HCT116 (cell line): ENCODE measurements at regions not wholly inside any gene's neighbourhood (a gene's known extent, or its start where the extent isn't known, plus 50 kb on each side); places are given as distances from the start of the nearest gene placed in this dataset.

Experiments
- ATAC-seq: fragments of 200-7000 bp; cut with Tn5 transposase; 2 replicates; pipeline ENCODE4 v1.9.1; 2020; ENCODE audit warnings: mild to moderate bottlenecking, moderate library complexity
- BruUV-seq: library from RNA; stranded (reverse); fragments of 400-500 nt; replicated peaks from 2 replicates; lab custom pipeline; 2021; lab: Mats Ljungman, UMichigan
- CTCF ChIA-PET: fragments of 300-600 bp; sonication (Branson Sonifier 250); formaldehyde crosslinking; loops from one replicate; lab custom pipeline; 2021; ENCODE audit warnings: antibody characterized with exemption; lab: Charles Lee
- POLR2A ChIA-PET: fragments of 300-600, 350-600 bp; sonication (Branson Sonifier 250); formaldehyde crosslinking; loops from one replicate; lab custom pipeline; 2021; ENCODE audit warnings: antibody characterized with exemption; lab: Charles Lee
- RAD21 ChIA-PET, 2 experiments: fragments of 300-600 bp; sonication (Branson Sonifier 250); formaldehyde crosslinking; loops; one replicate each; lab custom pipeline; 2023; ENCODE audit warnings: low total read pairs in 2 of 2; ENCODE audit not compliant: uncharacterized antibody in 2 of 2, unreplicated experiment in 2 of 2, low non-redundant PET in 1 of 2; lab: Charles Lee
- DNase-seq: peaks from one replicate; pipeline ENCODE4 v3.0.0-alpha.2; 2010; ENCODE audit warnings: low read depth, low spot score
- H2AFZ ChIP-seq: fragments of 200-600 bp; shearing (Covaris generic), sonication (generic); 2 replicates; pipeline ENCODE4 v1.6.1; 2017; ENCODE audit warnings: low read depth, mixed run types, mixed read lengths, antibody characterized with exemption, low read length; ENCODE audit not compliant: poor library complexity, severe bottlenecking
- H3K27ac ChIP-seq: 2 replicates; pipeline ENCODE4 v1.5.1; 2012; ENCODE audit warnings: low read depth, low read length
- H3K27me3 ChIP-seq: fragments of 200-600 bp; sonication (generic); 2 replicates; pipeline ENCODE4 v1.6.1; 2016; ENCODE audit warnings: mixed run types, low read length, mixed read lengths; ENCODE audit not compliant: insufficient read depth
- H3K36me3 ChIP-seq, 2 experiments: fragments of 200-500 bp in 1 of 2; fragments of 200-600 bp in 1 of 2; sonication (Bioruptor generic) in 1 of 2; sonication (generic) in 1 of 2; 2 replicates each; pipeline versions ENCODE4 v1.5.1 to v1.6.1; 2014 to 2016; ENCODE audit warnings: low read length in 2 of 2, inconsistent platforms in 1 of 2, mixed read lengths in 1 of 2, mixed run types in 1 of 2; ENCODE audit not compliant: insufficient read depth in 2 of 2, control insufficient read depth in 1 of 2
- H3K4me1 ChIP-seq, 2 experiments: fragments of 200-600 bp in 1 of 2; sonication (generic) in 1 of 2; 2 replicates each; pipeline versions ENCODE4 v1.5.1 to v1.6.1; 2012 to 2017; ENCODE audit warnings: low read length in 2 of 2, inconsistent platforms in 1 of 2, mild to moderate bottlenecking in 1 of 2, mixed read lengths in 1 of 2, mixed run types in 1 of 2, moderate library complexity in 1 of 2; ENCODE audit not compliant: insufficient read depth in 2 of 2, control insufficient read depth in 1 of 2
- H3K4me2 ChIP-seq: fragments of 200-600 bp; sonication (generic); 2 replicates; pipeline ENCODE4 v1.6.1; 2017; ENCODE audit warnings: mixed run types, low read length, mixed read lengths
- H3K4me3 ChIP-seq, 2 experiments: fragments of 200-600 bp in 1 of 2; sonication (generic) in 1 of 2; replicated peaks in 1 of 2; 2 replicates each; pipeline ENCODE4 v1.5.1; 2011 to 2016; ENCODE audit warnings: low read length in 2 of 2, control low read depth in 1 of 2, low read depth in 1 of 2, mild to moderate bottlenecking in 1 of 2, mixed read lengths in 1 of 2, mixed run types in 1 of 2
- H3K79me2 ChIP-seq: fragments of 200-600 bp; sonication (generic); 2 replicates; pipeline ENCODE4 v1.6.1; 2017; ENCODE audit warnings: mild to moderate bottlenecking, mixed run types, low read length, moderate library complexity, mixed read lengths; ENCODE audit not compliant: insufficient read depth
- H3K9ac ChIP-seq: fragments of 200-600 bp; sonication (generic); 2 replicates; pipeline ENCODE4 v1.6.1; 2016; ENCODE audit warnings: low read length, mixed read lengths
- H3K9me2 ChIP-seq: fragments of 200-600 bp; sonication (generic), shearing (Covaris generic); 2 replicates; pipeline ENCODE4 v1.6.1; 2017; ENCODE audit warnings: mixed run types, mild to moderate bottlenecking, moderate library complexity; ENCODE audit not compliant: insufficient read depth
- H3K9me3 ChIP-seq, 2 experiments: fragments of 200-500 bp in 1 of 2; fragments of 200-600 bp in 1 of 2; sonication (Bioruptor generic) in 1 of 2; sonication (generic) in 1 of 2; 2 replicates each; pipeline ENCODE4 v1.6.1; 2014 to 2017; ENCODE audit warnings: low read length in 2 of 2, mixed read lengths in 2 of 2, inconsistent platforms in 1 of 2, low read depth in 1 of 2, mild to moderate bottlenecking in 1 of 2, mixed run types in 1 of 2, moderate library complexity in 1 of 2; ENCODE audit not compliant: control insufficient read depth in 1 of 2, insufficient read depth in 1 of 2
- H4K20me1 ChIP-seq: fragments of 200-600 bp; sonication (generic), shearing (Covaris generic); 2 replicates; pipeline ENCODE4 v1.6.1; 2017; ENCODE audit warnings: mixed run types, mild to moderate bottlenecking, moderate library complexity; ENCODE audit not compliant: insufficient read depth
- FOSL1 ChIP-seq: IDR thresholded peaks from 2 replicates; pipeline ENCODE4 v1.6.1; 2012; ENCODE audit warnings: low read depth
- POLR2A ChIP-seq: IDR thresholded peaks from 2 replicates; pipeline ENCODE4 v1.7.0; 2011; ENCODE audit warnings: borderline replicate concordance; ENCODE audit not compliant: insufficient read depth, insufficient read length; ENCODE audit errors: extremely low read depth
- RAD21 ChIP-seq: IDR thresholded peaks from 2 replicates; pipeline ENCODE4 v1.6.1; 2012; ENCODE audit warnings: low read depth, mild to moderate bottlenecking
- SIN3A ChIP-seq: IDR thresholded peaks from 2 replicates; pipeline ENCODE4 v1.6.1; 2012; ENCODE audit warnings: low read depth
- ZNF274 ChIP-seq: fragments of 200-500 bp; sonication (Bioruptor generic); IDR thresholded peaks from 2 replicates; pipeline ENCODE4 v1.6.1; 2014; ENCODE audit warnings: mild to moderate bottlenecking, low read depth, low read length, inconsistent platforms
- intact Hi-C: fragments of 100-400 bp; cut with micrococcal nuclease; formaldehyde crosslinking; loops from 2 replicates; pipeline ENCODE4 v1.10.0; 2022
- TF ChIP-seq, protein P1 (sequence below): IDR thresholded peaks from 2 replicates; pipeline ENCODE4 v1.6.1; 2012; ENCODE audit warnings: low read depth
- TF ChIP-seq, protein P2 (sequence below): IDR thresholded peaks from 2 replicates; pipeline ENCODE4 v1.6.1; 2012

DNA sequence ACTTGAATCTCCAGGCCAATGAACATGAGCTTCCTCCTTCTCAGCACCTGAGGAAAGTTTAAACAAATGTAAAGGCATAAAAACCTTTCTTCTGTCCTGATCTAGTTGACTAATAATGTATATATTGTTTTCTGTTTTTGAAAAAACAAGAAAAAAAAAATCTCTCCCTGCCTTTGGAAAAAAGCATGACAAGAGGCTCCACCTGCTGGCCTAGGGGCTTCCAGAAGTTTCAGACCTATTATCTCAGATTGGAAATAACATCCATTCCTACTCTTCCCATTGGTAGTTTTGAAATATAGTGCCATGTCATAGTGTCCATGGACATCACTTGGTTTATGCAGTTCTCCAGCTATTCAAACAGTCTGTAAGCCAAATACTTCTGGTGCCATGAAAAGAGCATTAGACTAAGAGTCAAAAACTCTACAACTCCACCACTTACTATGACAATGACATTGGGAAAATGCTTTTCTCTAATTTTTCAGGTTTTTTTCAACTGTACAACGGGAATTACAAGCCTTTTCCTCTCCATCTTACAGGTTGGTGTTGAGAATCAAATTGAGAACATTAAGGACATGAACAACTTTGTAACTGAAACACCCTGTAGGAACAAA, 409.6 kb upstream of the MPDZ start (continued):
- TF ChIP-seq, protein P1, sequence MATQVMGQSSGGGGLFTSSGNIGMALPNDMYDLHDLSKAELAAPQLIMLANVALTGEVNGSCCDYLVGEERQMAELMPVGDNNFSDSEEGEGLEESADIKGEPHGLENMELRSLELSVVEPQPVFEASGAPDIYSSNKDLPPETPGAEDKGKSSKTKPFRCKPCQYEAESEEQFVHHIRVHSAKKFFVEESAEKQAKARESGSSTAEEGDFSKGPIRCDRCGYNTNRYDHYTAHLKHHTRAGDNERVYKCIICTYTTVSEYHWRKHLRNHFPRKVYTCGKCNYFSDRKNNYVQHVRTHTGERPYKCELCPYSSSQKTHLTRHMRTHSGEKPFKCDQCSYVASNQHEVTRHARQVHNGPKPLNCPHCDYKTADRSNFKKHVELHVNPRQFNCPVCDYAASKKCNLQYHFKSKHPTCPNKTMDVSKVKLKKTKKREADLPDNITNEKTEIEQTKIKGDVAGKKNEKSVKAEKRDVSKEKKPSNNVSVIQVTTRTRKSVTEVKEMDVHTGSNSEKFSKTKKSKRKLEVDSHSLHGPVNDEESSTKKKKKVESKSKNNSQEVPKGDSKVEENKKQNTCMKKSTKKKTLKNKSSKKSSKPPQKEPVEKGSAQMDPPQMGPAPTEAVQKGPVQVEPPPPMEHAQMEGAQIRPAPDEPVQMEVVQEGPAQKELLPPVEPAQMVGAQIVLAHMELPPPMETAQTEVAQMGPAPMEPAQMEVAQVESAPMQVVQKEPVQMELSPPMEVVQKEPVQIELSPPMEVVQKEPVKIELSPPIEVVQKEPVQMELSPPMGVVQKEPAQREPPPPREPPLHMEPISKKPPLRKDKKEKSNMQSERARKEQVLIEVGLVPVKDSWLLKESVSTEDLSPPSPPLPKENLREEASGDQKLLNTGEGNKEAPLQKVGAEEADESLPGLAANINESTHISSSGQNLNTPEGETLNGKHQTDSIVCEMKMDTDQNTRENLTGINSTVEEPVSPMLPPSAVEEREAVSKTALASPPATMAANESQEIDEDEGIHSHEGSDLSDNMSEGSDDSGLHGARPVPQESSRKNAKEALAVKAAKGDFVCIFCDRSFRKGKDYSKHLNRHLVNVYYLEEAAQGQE: no peak
- TF ChIP-seq SIN3A: no peak
- TF ChIP-seq FOSL1: no peak

DNA sequence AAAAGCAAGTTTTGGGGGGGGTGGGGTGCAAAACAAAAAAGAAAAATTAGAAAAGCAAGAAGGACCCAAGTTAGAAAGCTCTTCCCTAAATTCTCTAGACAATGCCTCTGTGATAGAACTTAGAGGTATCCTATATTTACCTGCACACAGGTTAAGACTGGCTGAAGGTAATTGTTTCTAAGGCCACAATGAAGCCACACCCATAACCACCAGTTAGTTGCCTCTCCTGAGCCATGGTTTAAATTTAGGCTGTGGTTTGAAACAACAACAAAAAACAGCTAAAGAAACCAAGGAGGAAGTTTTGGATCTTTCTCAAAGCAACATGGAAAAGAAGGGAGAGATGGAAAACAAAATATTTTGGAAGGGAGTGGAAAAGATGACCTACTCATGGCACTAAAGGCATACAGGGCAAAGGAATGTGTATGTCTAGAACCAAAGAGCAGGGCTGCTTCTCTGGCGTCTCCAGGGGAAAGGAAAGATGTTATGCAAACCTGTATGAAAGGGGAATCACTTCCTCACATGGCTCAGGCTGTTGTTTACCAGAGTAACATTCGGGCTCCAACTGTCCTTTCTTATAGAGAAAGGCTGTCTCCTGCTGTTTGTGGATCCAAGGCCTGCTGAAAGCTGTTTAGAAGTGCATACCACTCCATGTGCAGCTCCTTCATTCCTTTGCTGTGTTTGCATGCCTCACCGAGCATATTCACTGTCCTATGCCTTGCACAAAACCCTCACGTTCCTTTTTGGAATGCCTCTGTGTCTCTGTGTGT, 408.9 kb upstream of the MPDZ start:
- Histone ChIP-seq H2AFZ (no peak overlapping the region), H4K20me1 (no peaks in the 10 kb centered on the region), H3K79me2 (no peaks in the 10 kb centered on the region), H3K9ac (no peak overlapping the region), H3K36me3 (no peaks in the 10 kb centered on the region), H3K4me2 (no peak overlapping the region), H3K9me2 (no peaks in the 10 kb centered on the region), H3K27ac (no peak overlapping the region), H3K9me3 (no peaks in the 10 kb centered on the region; a peak in 1 of 4 replicates), H3K4me3 (no peak overlapping the region), H3K4me1 (no peaks in the 10 kb centered on the region), H3K27me3 (no peaks in the 10 kb centered on the region)
- no TSS peak for BruUV-seq
- DNase-seq: no peak
- RAD21 ChIA-PET: no interaction called here
- POLR2A ChIA-PET: no interaction called here
- intact Hi-C loops: no loop called here
- CTCF ChIA-PET: interaction anchor here (0.6 to 1.1 kb wide), 2 partner anchors 127 to 260 kb away, joined by 3 read pairs; no protein-coding TSS in a partner anchor
- ATAC-seq: no peak
- TF ChIP-seq ZNF274 (no peak), RAD21 (no peak), POLR2A (no peak)
- TF ChIP-seq, protein P2, sequence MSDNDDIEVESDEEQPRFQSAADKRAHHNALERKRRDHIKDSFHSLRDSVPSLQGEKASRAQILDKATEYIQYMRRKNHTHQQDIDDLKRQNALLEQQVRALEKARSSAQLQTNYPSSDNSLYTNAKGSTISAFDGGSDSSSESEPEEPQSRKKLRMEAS: no peak
